ENCODE measurements at regions not wholly inside any gene's neighbourhood (a gene's known extent, or its start where the extent isn't known, plus 50 kb on each side); places are given as distances from the start of the nearest gene placed in this dataset.

DNA sequence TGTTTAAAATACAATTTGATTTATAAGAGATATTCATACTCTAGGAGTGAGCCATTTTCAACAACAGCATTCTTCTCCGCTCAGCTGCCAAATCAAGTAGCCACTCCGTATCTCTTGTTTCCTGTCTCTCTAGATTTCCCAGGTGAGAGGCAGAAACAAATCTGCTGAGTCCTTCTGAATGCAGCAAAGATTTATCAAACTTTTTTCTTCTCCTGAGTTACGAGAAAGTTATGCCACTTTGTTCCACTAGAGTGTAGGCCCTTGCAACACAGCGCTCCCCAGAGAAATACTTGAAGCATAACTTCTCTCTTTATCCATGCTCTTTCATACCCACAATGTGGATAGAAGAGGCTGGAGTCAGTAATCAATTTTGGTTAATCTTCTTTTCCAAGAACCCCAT lies 1960.8 kb downstream of the OLFM4 start:
- no peak overlapping the region for H3K27ac ChIP-seq (ENCODE audit: low read depth, low read length)

DNA sequence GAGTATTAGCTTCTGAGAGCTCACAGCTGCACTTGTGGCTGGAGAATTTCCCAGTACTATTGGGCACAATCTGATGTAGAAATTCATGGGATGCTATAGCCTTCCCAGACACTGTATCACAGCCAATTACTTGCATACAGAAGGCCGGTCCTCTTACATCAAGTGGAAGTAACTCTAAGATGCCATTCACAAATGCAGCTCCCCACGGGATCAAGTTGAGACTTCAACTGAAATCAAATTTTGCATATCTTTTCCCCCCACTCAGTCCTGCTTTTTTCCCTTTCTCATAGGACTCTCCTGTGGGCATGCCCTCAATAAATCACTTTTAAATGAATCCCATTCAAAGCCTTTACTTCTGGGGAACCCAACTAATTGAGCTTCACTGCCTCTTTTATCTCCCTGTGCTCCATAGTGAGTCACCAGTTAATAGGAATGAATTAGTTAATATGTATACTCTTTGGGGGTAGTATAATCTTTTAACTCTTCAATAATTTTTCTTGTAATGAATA lies 1970.8 kb downstream of the OLFM4 start:
- Histone ChIP-seq H3K27ac (ENCODE audit: low read depth, low read length) (no peak overlapping the region), H3K79me2 (ENCODE audit: insufficient read depth, low read length) (no peaks in the 10 kb centered on the region), H3K4me3 (ENCODE audit: insufficient read depth, low read length) (no peak overlapping the region), H3K4me1 (ENCODE audit: insufficient read depth, low read length) (no peaks in the 10 kb centered on the region), H3K27me3 (ENCODE audit: insufficient read depth, low read length) (no peaks in the 10 kb centered on the region), H3K9me3 (ENCODE audit: low read depth, low read length) (no peaks in the 10 kb centered on the region), H3K4me2 (ENCODE audit: insufficient read depth, low read length) (no peak overlapping the region), H4K20me1 (ENCODE audit: insufficient read depth, low read length) (no peaks in the 10 kb centered on the region), H3K36me3 (ENCODE audit: insufficient read depth, low read length) (no peaks in the 10 kb centered on the region), H2AFZ (ENCODE audit: low read length) (no peak overlapping the region)
- TF ChIP-seq, protein P1, sequence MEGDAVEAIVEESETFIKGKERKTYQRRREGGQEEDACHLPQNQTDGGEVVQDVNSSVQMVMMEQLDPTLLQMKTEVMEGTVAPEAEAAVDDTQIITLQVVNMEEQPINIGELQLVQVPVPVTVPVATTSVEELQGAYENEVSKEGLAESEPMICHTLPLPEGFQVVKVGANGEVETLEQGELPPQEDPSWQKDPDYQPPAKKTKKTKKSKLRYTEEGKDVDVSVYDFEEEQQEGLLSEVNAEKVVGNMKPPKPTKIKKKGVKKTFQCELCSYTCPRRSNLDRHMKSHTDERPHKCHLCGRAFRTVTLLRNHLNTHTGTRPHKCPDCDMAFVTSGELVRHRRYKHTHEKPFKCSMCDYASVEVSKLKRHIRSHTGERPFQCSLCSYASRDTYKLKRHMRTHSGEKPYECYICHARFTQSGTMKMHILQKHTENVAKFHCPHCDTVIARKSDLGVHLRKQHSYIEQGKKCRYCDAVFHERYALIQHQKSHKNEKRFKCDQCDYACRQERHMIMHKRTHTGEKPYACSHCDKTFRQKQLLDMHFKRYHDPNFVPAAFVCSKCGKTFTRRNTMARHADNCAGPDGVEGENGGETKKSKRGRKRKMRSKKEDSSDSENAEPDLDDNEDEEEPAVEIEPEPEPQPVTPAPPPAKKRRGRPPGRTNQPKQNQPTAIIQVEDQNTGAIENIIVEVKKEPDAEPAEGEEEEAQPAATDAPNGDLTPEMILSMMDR (IDR thresholded peaks at IDR 0.05; ENCODE audit: extremely low read depth, low read depth, low read length), result no peak
- DNase-seq (ENCODE audit: insufficient read length, low spot score, missing footprints), result no peak

More for the DNA sequence above, 1960.8 kb downstream of the OLFM4 start:
- Histone ChIP-seq H3K79me2 (ENCODE audit: insufficient read depth, low read length) (no peaks in the 10 kb centered on the region), H3K4me2 (ENCODE audit: insufficient read depth, low read length) (no peak overlapping the region), H3K27me3 (ENCODE audit: insufficient read depth, low read length) (no peaks in the 10 kb centered on the region), H3K9me3 (ENCODE audit: low read depth, low read length) (no peaks in the 10 kb centered on the region), H2AFZ (ENCODE audit: low read length) (no peak overlapping the region), H3K36me3 (ENCODE audit: insufficient read depth, low read length) (no peaks in the 10 kb centered on the region), H3K4me3 (ENCODE audit: insufficient read depth, low read length) (no peak overlapping the region), H3K4me1 (ENCODE audit: insufficient read depth, low read length) (no peaks in the 10 kb centered on the region), H4K20me1 (ENCODE audit: insufficient read depth, low read length) (no peaks in the 10 kb centered on the region)
- TF ChIP-seq, protein P1 (IDR thresholded peaks at IDR 0.05; ENCODE audit: extremely low read depth, low read depth, low read length), result no peak
- DNase-seq (ENCODE audit: insufficient read length, low spot score, missing footprints), result no peak

DNA sequence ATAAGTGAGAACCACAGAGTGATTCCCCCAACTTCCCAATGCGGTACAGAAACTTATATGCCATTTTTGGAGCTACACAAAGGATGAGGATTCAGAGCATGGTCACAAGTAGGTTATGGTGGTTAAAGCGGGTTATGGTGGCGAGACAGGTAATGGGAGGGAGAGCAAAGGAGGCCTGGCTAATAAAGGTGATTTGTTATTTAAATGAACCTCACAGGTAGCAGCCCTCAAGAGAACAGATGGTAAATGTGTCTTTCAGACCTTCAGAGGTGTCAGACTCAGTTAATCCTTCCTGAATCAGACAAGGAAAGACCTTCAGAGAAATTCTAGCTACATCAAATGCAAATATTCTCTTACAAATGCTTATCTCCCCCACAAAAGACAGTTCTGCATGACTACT lies 1971.4 kb downstream of the OLFM4 start:
- H3K36me3 ChIP-seq (ENCODE audit: insufficient read depth, low read length), result no peaks in the 10 kb centered on the region
- DNase-seq (ENCODE audit: insufficient read length, low spot score, missing footprints), result no peak
- H3K79me2 ChIP-seq (ENCODE audit: insufficient read depth, low read length), result no peaks in the 10 kb centered on the region
- H3K27me3 ChIP-seq (ENCODE audit: insufficient read depth, low read length), result no peaks in the 10 kb centered on the region
- H2AFZ ChIP-seq (ENCODE audit: low read length), result no peak overlapping the region
- H3K4me2 ChIP-seq (ENCODE audit: insufficient read depth, low read length), result no peak overlapping the region
- TF ChIP-seq, protein P1 (IDR thresholded peaks at IDR 0.05; ENCODE audit: extremely low read depth, low read depth, low read length), result no peak
- no peaks in the 10 kb centered on the region for H4K20me1 ChIP-seq (ENCODE audit: insufficient read depth, low read length)
- no peak overlapping the region for H3K4me3 ChIP-seq (ENCODE audit: insufficient read depth, low read length)
- H3K27ac ChIP-seq (ENCODE audit: low read depth, low read length), result no peak overlapping the region
- H3K9me3 ChIP-seq (ENCODE audit: low read depth, low read length), result no peaks in the 10 kb centered on the region
- H3K4me1 ChIP-seq (ENCODE audit: insufficient read depth, low read length), result no peaks in the 10 kb centered on the region

DNA sequence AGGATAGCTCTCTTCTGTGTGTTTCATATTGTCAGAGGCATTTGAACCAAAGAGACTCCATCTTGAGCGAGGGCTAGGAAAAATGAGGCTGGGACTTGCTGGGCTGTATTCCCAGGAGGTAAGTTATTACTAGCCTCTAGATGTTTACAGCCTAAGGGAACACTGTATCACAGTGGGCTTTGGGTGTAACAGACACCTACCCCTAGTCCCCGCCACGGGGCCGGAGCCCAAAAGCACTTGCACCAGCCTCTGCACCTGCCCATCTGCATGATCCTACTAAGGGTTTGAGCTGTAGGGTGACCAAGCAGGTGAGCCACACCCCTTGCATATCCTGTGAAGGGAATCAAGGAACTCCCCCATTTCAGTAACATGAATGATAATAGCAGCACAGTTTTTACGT lies 1972.2 kb downstream of the OLFM4 start:
- Histone ChIP-seq H3K27me3 (ENCODE audit: insufficient read depth, low read length) (no peaks in the 10 kb centered on the region), H3K4me1 (ENCODE audit: insufficient read depth, low read length) (no peaks in the 10 kb centered on the region), H3K4me2 (ENCODE audit: insufficient read depth, low read length) (no peak overlapping the region), H3K79me2 (ENCODE audit: insufficient read depth, low read length) (no peaks in the 10 kb centered on the region), H3K27ac (ENCODE audit: low read depth, low read length) (no peak overlapping the region), H4K20me1 (ENCODE audit: insufficient read depth, low read length) (no peaks in the 10 kb centered on the region), H3K36me3 (ENCODE audit: insufficient read depth, low read length) (no peaks in the 10 kb centered on the region), H3K4me3 (ENCODE audit: insufficient read depth, low read length) (no peak overlapping the region), H3K9me3 (ENCODE audit: low read depth, low read length) (no peaks in the 10 kb centered on the region), H2AFZ (ENCODE audit: low read length) (no peak overlapping the region)
- DNase-seq (ENCODE audit: insufficient read length, low spot score, missing footprints), result no peak
- TF ChIP-seq, protein P1 (IDR thresholded peaks at IDR 0.05; ENCODE audit: extremely low read depth, low read depth, low read length), result no peak

Measured in osteoblast (primary cell).